ENCODE measurements at regions not wholly inside any gene's neighbourhood (a gene's known extent, or its start where the extent isn't known, plus 50 kb on each side); places are given as distances from the start of the nearest gene placed in this dataset.

DNA sequence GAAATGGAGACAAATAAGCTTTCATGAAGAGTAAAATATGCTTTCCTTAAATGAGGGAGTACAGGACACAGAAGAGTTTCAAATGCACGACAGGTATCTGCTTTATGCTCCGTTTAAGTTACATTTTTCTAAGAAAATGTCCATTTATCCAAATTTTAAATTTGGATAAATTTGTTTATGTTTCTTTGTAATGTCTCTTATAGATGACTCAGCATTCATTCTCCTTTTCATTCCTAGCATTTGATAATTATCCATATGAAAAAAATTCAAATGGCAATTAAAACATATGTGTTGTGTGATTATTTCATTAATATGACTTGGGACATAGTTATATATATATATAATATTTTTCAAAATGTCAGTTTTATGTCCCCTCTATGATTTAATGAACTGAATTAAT lies 1449.3 kb downstream of the SLITRK1 start:
- intact Hi-C loops (cut with micrococcal nuclease; ENCODE audit: unreplicated experiment) = no loop called here
- CTCF ChIA-PET (ENCODE audit: unreplicated experiment) = no interaction called here
- no TSS peak for BruUV-seq (replicated peaks)

DNA sequence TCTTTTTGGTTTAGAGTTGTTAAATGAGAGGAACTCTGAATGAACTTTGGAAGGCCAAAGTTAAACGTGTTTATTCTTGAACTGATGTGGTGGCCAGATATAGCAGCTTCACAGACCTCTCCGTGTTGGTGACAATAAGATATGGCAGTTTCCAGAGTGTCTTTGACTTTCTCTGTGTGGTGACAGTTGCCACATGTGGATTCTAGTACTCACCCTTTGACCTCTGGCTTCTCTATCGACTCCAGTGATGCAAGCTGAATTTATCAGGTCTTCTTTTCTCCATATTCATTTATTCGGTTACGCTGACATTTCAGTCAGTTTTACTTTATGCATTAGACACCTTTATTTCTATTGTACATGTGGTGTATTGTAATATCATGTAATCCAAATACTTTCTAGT lies 1469.5 kb downstream of the SLITRK1 start:
- no peaks in the 10 kb centered on the region for H3K36me3 ChIP-seq (ENCODE audit: insufficient read depth, low read length)
- no peaks in the 10 kb centered on the region for H3K9me2 ChIP-seq (ENCODE audit: insufficient read depth, low read length)
- no peak overlapping the region for H2AFZ ChIP-seq (ENCODE audit: low read length)
- H3K4me3 ChIP-seq (ENCODE audit: low read depth, low read length, poor library complexity, severe bottlenecking) = no peak overlapping the region
- DNase-seq (ENCODE audit: low spot score) = no peak
- intact Hi-C loops (cut with micrococcal nuclease; ENCODE audit: unreplicated experiment) = no loop called here
- POLR2A ChIA-PET = interaction anchor here (0.6 to 1.1 kb wide), 4 partner anchors 20 to 1072 kb away, joined by 3 read pairs; no protein-coding TSS in a partner anchor
- TF ChIP-seq, protein P1, sequence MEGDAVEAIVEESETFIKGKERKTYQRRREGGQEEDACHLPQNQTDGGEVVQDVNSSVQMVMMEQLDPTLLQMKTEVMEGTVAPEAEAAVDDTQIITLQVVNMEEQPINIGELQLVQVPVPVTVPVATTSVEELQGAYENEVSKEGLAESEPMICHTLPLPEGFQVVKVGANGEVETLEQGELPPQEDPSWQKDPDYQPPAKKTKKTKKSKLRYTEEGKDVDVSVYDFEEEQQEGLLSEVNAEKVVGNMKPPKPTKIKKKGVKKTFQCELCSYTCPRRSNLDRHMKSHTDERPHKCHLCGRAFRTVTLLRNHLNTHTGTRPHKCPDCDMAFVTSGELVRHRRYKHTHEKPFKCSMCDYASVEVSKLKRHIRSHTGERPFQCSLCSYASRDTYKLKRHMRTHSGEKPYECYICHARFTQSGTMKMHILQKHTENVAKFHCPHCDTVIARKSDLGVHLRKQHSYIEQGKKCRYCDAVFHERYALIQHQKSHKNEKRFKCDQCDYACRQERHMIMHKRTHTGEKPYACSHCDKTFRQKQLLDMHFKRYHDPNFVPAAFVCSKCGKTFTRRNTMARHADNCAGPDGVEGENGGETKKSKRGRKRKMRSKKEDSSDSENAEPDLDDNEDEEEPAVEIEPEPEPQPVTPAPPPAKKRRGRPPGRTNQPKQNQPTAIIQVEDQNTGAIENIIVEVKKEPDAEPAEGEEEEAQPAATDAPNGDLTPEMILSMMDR (conservative IDR thresholded peaks at IDR 0.05; ENCODE audit: low read length) = no peak
- no peak for TF ChIP-seq EZH2phosphoT487 (IDR thresholded peaks at IDR 0.05; ENCODE audit: borderline replicate concordance, low read depth, low read length)
- H3K79me2 ChIP-seq (ENCODE audit: insufficient read depth, low read depth, low read length) = no peaks in the 10 kb centered on the region
- H3K27ac ChIP-seq (ENCODE audit: low read depth, low read length, poor library complexity, severe bottlenecking) = no peak overlapping the region
- no peak overlapping the region for H3K4me2 ChIP-seq (ENCODE audit: low read length)
- H3K4me1 ChIP-seq (ENCODE audit: insufficient read depth, low read length, poor library complexity, severe bottlenecking) = no peaks in the 10 kb centered on the region
- no TSS peak for BruUV-seq (replicated peaks)
- CTCF ChIA-PET (ENCODE audit: unreplicated experiment) = no interaction called here
- H4K20me1 ChIP-seq (ENCODE audit: insufficient read depth, low read length) = no peaks in the 10 kb centered on the region
- H3K9me3 ChIP-seq (ENCODE audit: low read length) = peaks cover 4% of the 10 kb centered on the region; the same call in 1 of the 2 replicates

More for the DNA sequence above, 1449.3 kb downstream of the SLITRK1 start:
- Histone ChIP-seq H3K36me3 (ENCODE audit: insufficient read depth, low read length) (no peaks in the 10 kb centered on the region), H3K27ac (ENCODE audit: low read depth, low read length, poor library complexity, severe bottlenecking) (no peak overlapping the region), H4K20me1 (ENCODE audit: insufficient read depth, low read length) (no peaks in the 10 kb centered on the region), H3K4me3 (ENCODE audit: low read depth, low read length, poor library complexity, severe bottlenecking) (no peak overlapping the region), H3K9me3 (ENCODE audit: low read length) (0 out of 2 replicates have a peak, but pooled peaks cover under 1% of the 10 kb centered on the region), H3K79me2 (ENCODE audit: insufficient read depth, low read depth, low read length) (no peaks in the 10 kb centered on the region), H3K4me1 (ENCODE audit: insufficient read depth, low read length, poor library complexity, severe bottlenecking) (no peaks in the 10 kb centered on the region), H2AFZ (ENCODE audit: low read length) (no peak overlapping the region), H3K9me2 (ENCODE audit: insufficient read depth, low read length) (no peaks in the 10 kb centered on the region), H3K4me2 (ENCODE audit: low read length) (no peak overlapping the region)
- no peak for DNase-seq (ENCODE audit: low spot score)
- POLR2A ChIA-PET = no interaction called here
- no peak for TF ChIP-seq EZH2phosphoT487 (IDR thresholded peaks at IDR 0.05; ENCODE audit: borderline replicate concordance, low read depth, low read length)
- TF ChIP-seq, protein P1 (conservative IDR thresholded peaks at IDR 0.05; ENCODE audit: low read length) = no peak

DNA sequence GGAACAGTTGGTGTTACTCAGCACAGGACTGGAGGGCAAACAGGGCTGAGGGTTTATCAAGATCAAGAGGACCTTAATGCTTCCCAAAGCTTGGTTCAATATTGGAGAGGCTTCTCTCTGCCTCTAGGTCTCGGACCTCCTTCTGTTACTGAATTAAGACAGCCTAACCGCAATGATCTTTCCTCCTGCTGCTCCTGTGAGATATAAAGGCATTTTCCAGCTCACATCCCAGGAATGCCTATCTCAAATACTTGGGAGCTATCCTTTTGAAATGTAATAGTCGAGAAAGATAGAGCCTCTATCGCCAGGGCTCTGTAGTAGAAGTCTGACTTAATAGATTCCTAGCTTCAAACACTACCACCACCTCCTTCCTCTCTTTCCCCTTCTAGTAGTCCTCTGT lies 1475.0 kb downstream of the SLITRK1 start:
- DNase-seq (ENCODE audit: low spot score) = no peak
- no peaks in the 10 kb centered on the region for H3K9me3 ChIP-seq (ENCODE audit: low read length)
- POLR2A ChIA-PET = interaction anchor here (1.0 kb wide), 1 partner anchor 21 kb away, joined by 3 read pairs; no protein-coding TSS in a partner anchor
- no peaks in the 10 kb centered on the region for H4K20me1 ChIP-seq (ENCODE audit: insufficient read depth, low read length)
- no peak overlapping the region for H2AFZ ChIP-seq (ENCODE audit: low read length)
- no peak for TF ChIP-seq EZH2phosphoT487 (IDR thresholded peaks at IDR 0.05; ENCODE audit: borderline replicate concordance, low read depth, low read length)
- CTCF ChIA-PET (ENCODE audit: unreplicated experiment) = no interaction called here
- no peaks in the 10 kb centered on the region for H3K9me2 ChIP-seq (ENCODE audit: insufficient read depth, low read length)
- H3K4me1 ChIP-seq (ENCODE audit: insufficient read depth, low read length, poor library complexity, severe bottlenecking) = no peaks in the 10 kb centered on the region
- H3K4me2 ChIP-seq (ENCODE audit: low read length) = no peak overlapping the region
- H3K27ac ChIP-seq (ENCODE audit: low read depth, low read length, poor library complexity, severe bottlenecking) = no peak overlapping the region
- intact Hi-C loops (cut with micrococcal nuclease; ENCODE audit: unreplicated experiment) = no loop called here
- BruUV-seq (replicated peaks) = no TSS peak
- no peaks in the 10 kb centered on the region for H3K79me2 ChIP-seq (ENCODE audit: insufficient read depth, low read depth, low read length)
- no peak overlapping the region for H3K4me3 ChIP-seq (ENCODE audit: low read depth, low read length, poor library complexity, severe bottlenecking)
- no peaks in the 10 kb centered on the region for H3K36me3 ChIP-seq (ENCODE audit: insufficient read depth, low read length)
